ENCODE measurements at regions not wholly inside any gene's neighbourhood (a gene's known extent, or its start where the extent isn't known, plus 50 kb on each side); places are given as distances from the start of the nearest gene placed in this dataset.

DNA sequence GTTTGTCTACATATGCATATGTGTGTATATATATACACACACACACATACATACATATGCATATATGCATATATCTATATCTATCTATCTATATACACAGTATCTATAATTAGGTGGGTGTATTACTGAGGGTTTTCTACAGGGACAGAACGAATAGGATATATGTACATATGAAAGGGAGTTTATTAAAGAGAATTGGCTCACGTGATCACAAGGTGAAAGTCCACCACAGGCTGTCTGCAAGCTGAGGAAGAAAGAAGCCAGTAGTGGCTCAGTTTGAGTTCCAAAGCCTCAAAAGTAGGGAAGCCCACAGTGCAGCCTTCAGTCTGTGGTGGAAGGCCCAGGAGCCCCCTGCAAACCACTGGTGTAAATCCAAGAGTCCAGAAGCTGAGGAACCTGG lies 756.0 kb upstream of the ACVR2A start:
- TF ChIP-seq, protein P1, sequence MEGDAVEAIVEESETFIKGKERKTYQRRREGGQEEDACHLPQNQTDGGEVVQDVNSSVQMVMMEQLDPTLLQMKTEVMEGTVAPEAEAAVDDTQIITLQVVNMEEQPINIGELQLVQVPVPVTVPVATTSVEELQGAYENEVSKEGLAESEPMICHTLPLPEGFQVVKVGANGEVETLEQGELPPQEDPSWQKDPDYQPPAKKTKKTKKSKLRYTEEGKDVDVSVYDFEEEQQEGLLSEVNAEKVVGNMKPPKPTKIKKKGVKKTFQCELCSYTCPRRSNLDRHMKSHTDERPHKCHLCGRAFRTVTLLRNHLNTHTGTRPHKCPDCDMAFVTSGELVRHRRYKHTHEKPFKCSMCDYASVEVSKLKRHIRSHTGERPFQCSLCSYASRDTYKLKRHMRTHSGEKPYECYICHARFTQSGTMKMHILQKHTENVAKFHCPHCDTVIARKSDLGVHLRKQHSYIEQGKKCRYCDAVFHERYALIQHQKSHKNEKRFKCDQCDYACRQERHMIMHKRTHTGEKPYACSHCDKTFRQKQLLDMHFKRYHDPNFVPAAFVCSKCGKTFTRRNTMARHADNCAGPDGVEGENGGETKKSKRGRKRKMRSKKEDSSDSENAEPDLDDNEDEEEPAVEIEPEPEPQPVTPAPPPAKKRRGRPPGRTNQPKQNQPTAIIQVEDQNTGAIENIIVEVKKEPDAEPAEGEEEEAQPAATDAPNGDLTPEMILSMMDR (IDR thresholded peaks at IDR 0.05): no peak
- Histone ChIP-seq H3K4me3 (no peak overlapping the region), H3K27ac (no peak overlapping the region), H3K27me3 (ENCODE audit: insufficient read depth in 3 of 3, low read length in 2 of 3) (no peaks in the 10 kb centered on the region), H3K4me1 (no peaks in the 10 kb centered on the region), H3K36me3 (ENCODE audit: insufficient read depth in 1 of 2, low read depth in 1 of 2) (no peaks in the 10 kb centered on the region), H3K9me3 (no peaks in the 10 kb centered on the region)
- intact Hi-C loops (cut with DNase I): loop anchor here in 1 of 2 donors (10.0 kb wide), 1 partner anchor 826 kb away; no protein-coding TSS in a partner anchor
- DNase-seq: no peak
- no peak for ATAC-seq
- 90 to 95% (median 94%) methylated on average over 2 of the region's 2 CpGs for WGBS, 3 donors

DNA sequence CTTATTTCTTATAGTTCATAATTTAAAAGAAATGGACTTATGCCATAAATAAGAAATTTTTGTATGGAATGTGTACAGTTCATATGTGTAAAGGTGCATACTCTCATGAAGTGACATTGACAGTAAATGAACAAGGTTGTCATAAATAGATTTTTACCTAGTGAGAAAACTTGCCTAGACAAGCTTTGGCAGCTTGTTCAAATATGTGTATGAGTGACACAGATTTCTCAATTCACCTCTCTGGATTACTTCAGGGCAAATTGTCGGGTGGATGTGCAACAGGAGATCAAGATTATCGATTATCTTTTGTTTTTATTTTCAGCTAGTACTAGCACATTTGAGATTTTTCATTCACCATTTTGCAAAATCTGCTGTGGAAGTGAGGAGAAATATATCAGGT lies 758.1 kb upstream of the ACVR2A start:
- intact Hi-C loops (cut with DNase I): loop anchor here in 1 of 2 donors (10.0 kb wide), 1 partner anchor 828 kb away; no protein-coding TSS in a partner anchor
- ATAC-seq (peak in 1 of 4 donors; percentile 66), DNase-seq (no peak)
- Histone ChIP-seq H3K27me3 (ENCODE audit: insufficient read depth in 3 of 3, low read length in 2 of 3) (no peaks in the 10 kb centered on the region), H3K4me3 (no peak overlapping the region), H3K27ac (no peak overlapping the region), H3K4me1 (no peaks in the 10 kb centered on the region), H3K9me3 (no peaks in the 10 kb centered on the region), H3K36me3 (ENCODE audit: insufficient read depth in 1 of 2, low read depth in 1 of 2) (no peaks in the 10 kb centered on the region)
- WGBS, 3 donors: 54 to 76% (median 69%) methylated on average over 2 of the region's 2 CpGs
- TF ChIP-seq, protein P1 (IDR thresholded peaks at IDR 0.05): no peak

DNA sequence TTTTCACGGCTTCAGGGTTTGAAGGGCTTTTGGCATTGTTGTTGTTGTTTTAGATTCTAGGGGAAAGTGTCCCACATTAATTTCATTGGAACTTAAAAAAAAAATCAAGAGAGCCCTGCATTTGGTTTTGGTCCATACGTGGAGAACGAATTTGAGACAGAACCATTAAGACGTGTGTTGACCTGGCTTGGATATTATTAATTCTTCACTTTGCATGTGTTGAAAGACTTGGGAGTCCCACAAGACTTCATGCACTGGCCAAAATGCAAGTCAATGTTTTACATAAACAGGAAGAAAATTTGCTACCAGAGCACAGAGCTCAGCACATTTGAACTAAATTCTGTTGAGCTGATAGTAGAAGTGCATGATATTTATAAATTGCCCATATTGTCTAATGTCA lies 761.2 kb upstream of the ACVR2A start:
- Histone ChIP-seq H3K36me3 (ENCODE audit: insufficient read depth in 1 of 2, low read depth in 1 of 2) (no peaks in the 10 kb centered on the region), H3K27me3 (ENCODE audit: insufficient read depth in 3 of 3, low read length in 2 of 3) (no peaks in the 10 kb centered on the region), H3K4me1 (no peaks in the 10 kb centered on the region), H3K27ac (no peak overlapping the region), H3K4me3 (no peak overlapping the region), H3K9me3 (no peaks in the 10 kb centered on the region)
- intact Hi-C loops (cut with DNase I): loop anchor here (2.0 to 10.0 kb wide), 4 partner anchors 249 to 831 kb away; no protein-coding TSS in a partner anchor
- DNase-seq: no peak
- TF ChIP-seq, protein P1 (IDR thresholded peaks at IDR 0.05): no peak
- peak in 1 of 4 donors; percentile 56 for ATAC-seq
- WGBS, 3 donors: 78 to 82% (median 78%) methylated on average over 4 of the region's 4 CpGs

DNA sequence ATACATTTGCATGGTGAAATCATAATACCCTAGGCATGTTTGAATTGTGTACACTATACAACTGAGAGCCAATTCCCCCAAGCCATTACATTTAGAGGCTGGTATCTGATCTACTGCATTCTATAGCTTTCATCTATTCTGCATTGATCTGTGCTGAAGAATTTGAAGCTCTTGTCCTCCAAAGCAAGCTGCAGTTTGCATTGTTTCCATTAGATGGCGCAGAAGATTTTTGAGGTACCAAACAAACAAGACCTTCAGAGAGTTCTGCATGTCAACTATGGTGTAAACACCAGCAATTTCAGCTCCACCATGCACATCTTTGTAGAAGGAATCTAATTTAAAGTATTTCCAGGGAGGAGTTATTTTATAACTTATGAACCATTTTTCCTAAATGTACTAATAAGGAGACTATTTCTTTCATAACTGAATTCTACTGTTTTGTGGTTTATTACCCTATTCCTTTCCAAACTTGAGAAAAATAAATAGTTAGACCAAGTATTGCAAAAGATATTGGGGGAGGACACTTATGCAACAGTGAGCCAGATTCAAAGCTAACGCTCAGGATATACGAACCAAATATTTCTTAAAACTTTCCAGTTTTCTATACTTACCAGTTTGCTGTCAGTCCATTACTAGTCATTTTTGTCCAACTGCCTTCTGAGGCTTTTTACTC lies 761.8 kb upstream of the ACVR2A start:
- Histone ChIP-seq H3K27me3 (ENCODE audit: insufficient read depth in 3 of 3, low read length in 2 of 3) (no peaks in the 10 kb centered on the region), H3K4me1 (no peaks in the 10 kb centered on the region), H3K27ac (no peak overlapping the region), H3K9me3 (no peaks in the 10 kb centered on the region), H3K36me3 (ENCODE audit: insufficient read depth in 1 of 2, low read depth in 1 of 2) (no peaks in the 10 kb centered on the region), H3K4me3 (no peak overlapping the region)
- intact Hi-C loops (cut with DNase I): loop anchor here (2.0 to 10.0 kb wide), 4 partner anchors 249 to 832 kb away; no protein-coding TSS in a partner anchor
- TF ChIP-seq, protein P1 (IDR thresholded peaks at IDR 0.05): peak; percentile 95
- ATAC-seq: peak; percentile 48 to 82 (median 64)
- DNase-seq: no peak
- WGBS, 3 donors: 62 to 67% (median 64%) methylated on average over 3 of the region's 3 CpGs

Measured in psoas muscle (tissue), 7 donors.